ENCODE measurements at regions not wholly inside any gene's neighbourhood (a gene's known extent, or its start where the extent isn't known, plus 50 kb on each side); places are given as distances from the start of the nearest gene placed in this dataset.

GRCh38 chrX:13372203-13372980, 52.5 kb upstream of the ATXN3L start:
- Histone ChIP-seq H3K9me3 (ENCODE audit: control insufficient read depth, low read depth, low read length) (no peaks in the 10 kb centered on the region), H4K8ac (replicated peaks; ENCODE audit: insufficient read length, low read depth, low read length) (no peak overlapping the region), H3K79me2 (ENCODE audit: insufficient read depth, low read length) (no peaks in the 10 kb centered on the region), H3K4me2 (ENCODE audit: insufficient read depth, insufficient read length, low read length) (no peak overlapping the region), H2AK5ac (ENCODE audit: insufficient read length, low read length) (no peak overlapping the region), H4K20me1 (ENCODE audit: control insufficient read depth, insufficient read depth, insufficient read length) (no peaks in the 10 kb centered on the region), H2BK5ac (ENCODE audit: insufficient read length, low read length) (no peak overlapping the region), H4K91ac (ENCODE audit: insufficient read length, low read depth, low read length) (no peak overlapping the region), H3K4me1 (ENCODE audit: insufficient read depth, low read length) (no peaks in the 10 kb centered on the region; the same call in 1 of the 2 replicates), H3K18ac (ENCODE audit: insufficient read length, low read depth, low read length) (no peak overlapping the region), H2BK120ac (ENCODE audit: low read depth, low read length, poor library complexity, severe bottlenecking) (no peak overlapping the region), H3K56ac (ENCODE audit: insufficient read length, low read depth, low read length) (no peak overlapping the region), H4K5ac (ENCODE audit: insufficient read length, low read depth, low read length) (no peak overlapping the region), H3T11ph (ENCODE audit: low read length) (no peak overlapping the region), H2AFZ (ENCODE audit: low read length) (no peak overlapping the region), H3K9ac (ENCODE audit: extremely low read depth, insufficient read length, low read length) (no peak overlapping the region), H3K27me3 (ENCODE audit: insufficient read depth, low read length) (no peaks in the 10 kb centered on the region), H3K27ac (ENCODE audit: insufficient read length, low read depth, low read length) (no peak overlapping the region), H2BK15ac (ENCODE audit: low read depth, low read length) (no peak overlapping the region), H3K4ac (ENCODE audit: low read depth, low read length) (no peak overlapping the region), H3K23ac (ENCODE audit: insufficient read length, low read depth, low read length) (no peak overlapping the region), H2BK20ac (ENCODE audit: low read depth, low read length, poor library complexity, severe bottlenecking) (no peak overlapping the region), H2BK12ac (ENCODE audit: insufficient read length, low read depth, low read length) (no peak overlapping the region), H3K23me2 (ENCODE audit: insufficient read length, low read depth, low read length, poor library complexity, severe bottlenecking) (no peaks in the 10 kb centered on the region), H3K14ac (ENCODE audit: insufficient read depth, low read length) (no peak overlapping the region), H3K79me1 (ENCODE audit: insufficient read depth, low read depth, low read length, poor library complexity, severe bottlenecking) (no peaks in the 10 kb centered on the region)
- Mint-ChIP-seq H3K27me3 (ENCODE audit: low read depth) (no peaks in the 10 kb centered on the region), H3K9me3 (peaks cover 36 to 38% of the 10 kb centered on the region in 2 experiments), H3K36me3 (ENCODE audit: insufficient read depth in 1 of 3, low read depth in 3 of 3) (no peaks in the 10 kb centered on the region; a peak in 3 of 7 replicates), H3K27ac (no peak overlapping the region), H3K4me1 (peaks cover 16 to 21% of the 10 kb centered on the region in 2 experiments), H3K4me3 (no peak overlapping the region)
- TF ChIP-seq, protein P1, sequence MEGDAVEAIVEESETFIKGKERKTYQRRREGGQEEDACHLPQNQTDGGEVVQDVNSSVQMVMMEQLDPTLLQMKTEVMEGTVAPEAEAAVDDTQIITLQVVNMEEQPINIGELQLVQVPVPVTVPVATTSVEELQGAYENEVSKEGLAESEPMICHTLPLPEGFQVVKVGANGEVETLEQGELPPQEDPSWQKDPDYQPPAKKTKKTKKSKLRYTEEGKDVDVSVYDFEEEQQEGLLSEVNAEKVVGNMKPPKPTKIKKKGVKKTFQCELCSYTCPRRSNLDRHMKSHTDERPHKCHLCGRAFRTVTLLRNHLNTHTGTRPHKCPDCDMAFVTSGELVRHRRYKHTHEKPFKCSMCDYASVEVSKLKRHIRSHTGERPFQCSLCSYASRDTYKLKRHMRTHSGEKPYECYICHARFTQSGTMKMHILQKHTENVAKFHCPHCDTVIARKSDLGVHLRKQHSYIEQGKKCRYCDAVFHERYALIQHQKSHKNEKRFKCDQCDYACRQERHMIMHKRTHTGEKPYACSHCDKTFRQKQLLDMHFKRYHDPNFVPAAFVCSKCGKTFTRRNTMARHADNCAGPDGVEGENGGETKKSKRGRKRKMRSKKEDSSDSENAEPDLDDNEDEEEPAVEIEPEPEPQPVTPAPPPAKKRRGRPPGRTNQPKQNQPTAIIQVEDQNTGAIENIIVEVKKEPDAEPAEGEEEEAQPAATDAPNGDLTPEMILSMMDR (conservative IDR thresholded peaks at IDR 0.05): no peak
- no CpG with 5 or more reads among the region's 2 CpGs for WGBS (ENCODE audit: extremely low coverage, insufficient read length, low lambda C conversion rate)
- DNase-seq: no peak

All from H9 (cell line).